Aorta (tissue), 5 donors: ENCODE measurements at regions not wholly inside any gene's neighbourhood (a gene's known extent, or its start where the extent isn't known, plus 50 kb on each side); places are given as distances from the start of the nearest gene placed in this dataset.

Source experiments
- ATAC-seq: fragments of 200-7000 bp; cut with Tn5 transposase; one replicate; pipeline ENCODE4 v1.9.1; 2022; ENCODE audit warnings: moderate library complexity; ENCODE audit not compliant: low FRiP score
- DNase-seq, 2 donors: peaks; one replicate each; pipeline ENCODE4 v3.0.0-alpha.2; 2020
- H3K27ac ChIP-seq, 2 donors: one replicate each; pipeline ENCODE4 v1.5.1; 2013; ENCODE audit warnings: low read length in 2 of 2, mild to moderate bottlenecking in 2 of 2, moderate library complexity in 2 of 2, control low read depth in 1 of 2, inconsistent platforms in 1 of 2, low read depth in 1 of 2
- H3K27me3 ChIP-seq, 2 donors: one replicate each; pipeline ENCODE4 v1.6.1; 2013; ENCODE audit warnings: control low read depth in 1 of 2, low read length in 1 of 2, mild to moderate bottlenecking in 1 of 2, moderate library complexity in 1 of 2; ENCODE audit not compliant: insufficient read depth in 2 of 2, control insufficient read depth in 1 of 2
- H3K36me3 ChIP-seq, 2 donors: one replicate each; pipeline ENCODE4 v1.6.1; 2013; ENCODE audit warnings: control low read depth in 1 of 2, low read length in 1 of 2, mild to moderate bottlenecking in 1 of 2; ENCODE audit not compliant: insufficient read depth in 2 of 2, control insufficient read depth in 1 of 2
- H3K4me1 ChIP-seq, 2 donors: one replicate each; pipeline ENCODE4 v1.6.1; 2013; ENCODE audit warnings: low read length in 2 of 2, control low read depth in 1 of 2, mild to moderate bottlenecking in 1 of 2, moderate library complexity in 1 of 2; ENCODE audit not compliant: insufficient read depth in 2 of 2, control insufficient read depth in 1 of 2
- H3K4me3 ChIP-seq, 2 donors: one replicate each; pipeline ENCODE4 v1.5.1; 2013; ENCODE audit warnings: low read length in 2 of 2, control low read depth in 1 of 2, mild to moderate bottlenecking in 1 of 2
- H3K9me3 ChIP-seq: one replicate; pipeline ENCODE4 v1.6.1; 2013; ENCODE audit warnings: mild to moderate bottlenecking, low read length; ENCODE audit not compliant: control insufficient read depth
- WGBS, 2 donors: extraction: QIAGEN DNeasy Blood & Tissue Kit; methylation state at CpG; one replicate each; pipeline ENCODE4 v1.1.7; 2013; 5-methylcytosine and 5-hydroxymethylcytosine counted together
- intact Hi-C, 2 donors: fragments of 100-400 bp; cut with DNase I; formaldehyde crosslinking; loops; one replicate each; pipeline versions ENCODE4 v1.14.2 to v1.15.0; 2022
- donor health status: healthy with polysubstance abuse.
- donor health status: Bipolar disorder and iron deficiency.
- donor health status: DM: no; HTN: no; CAD: no.
- donor health status: DM: no; HTN: no; CAD: no.
- donor health status: DM: yes; HTN: yes; CAD: no.

GRCh38 chr5:162288647-162289296 is 221.2 kb downstream of the GABRG2 start:
- Histone ChIP-seq H3K36me3 (no peaks in the 10 kb centered on the region), H3K4me3 (no peak overlapping the region), H3K9me3 (no peaks in the 10 kb centered on the region), H3K4me1 (peaks cover 0 to 3% of the 10 kb centered on the region in 2 donors), H3K27ac (no peak overlapping the region), H3K27me3 (no peaks in the 10 kb centered on the region)
- 31 to 38% methylated on average over 4 of the region's 4 CpGs for WGBS, 2 donors
- DNase-seq, result no peak
- intact Hi-C loops, result no loop called here
- no peak for ATAC-seq

- Histone ChIP-seq H3K4me3 (no peak overlapping the region), H3K27ac (no peak overlapping the region), H3K4me1 (peaks cover 0 to 3% of the 10 kb centered on the region in 2 donors), H3K27me3 (no peaks in the 10 kb centered on the region), H3K36me3 (no peaks in the 10 kb centered on the region), H3K9me3 (no peaks in the 10 kb centered on the region)
- intact Hi-C loops, result no loop called here
- no peak for DNase-seq
- WGBS, 2 donors, result 6 to 7% methylated on average over 2 of the region's 2 CpGs
- no peak for ATAC-seq
Observed at GRCh38 chr5:162289489-162289888, 221.9 kb downstream of the GABRG2 start.

GRCh38 chr5:162299793-162300192 is 232.2 kb downstream of the GABRG2 start:
- ATAC-seq (no peak), DNase-seq (no peak)
- no peaks in the 10 kb centered on the region for H3K27me3 ChIP-seq
- no peak overlapping the region for H3K27ac ChIP-seq
- H3K4me3 ChIP-seq, result no peak overlapping the region
- peaks cover 1% of the 10 kb centered on the region for H3K9me3 ChIP-seq
- WGBS, 2 donors, result 87 to 97% methylated on average over 2 of the region's 2 CpGs
- intact Hi-C loops, result no loop called here
- H3K36me3 ChIP-seq, result no peaks in the 10 kb centered on the region
- H3K4me1 ChIP-seq, result no peaks in the 10 kb centered on the region

GRCh38 chr5:162301356-162301755 is 233.8 kb downstream of the GABRG2 start:
- Histone ChIP-seq H3K9me3 (peaks cover 1% of the 10 kb centered on the region), H3K4me1 (no peaks in the 10 kb centered on the region), H3K4me3 (no peak overlapping the region), H3K27ac (no peak overlapping the region), H3K36me3 (no peaks in the 10 kb centered on the region), H3K27me3 (no peaks in the 10 kb centered on the region)
- intact Hi-C loops, result no loop called here
- DNase-seq, result no peak
- no peak for ATAC-seq

DNA sequence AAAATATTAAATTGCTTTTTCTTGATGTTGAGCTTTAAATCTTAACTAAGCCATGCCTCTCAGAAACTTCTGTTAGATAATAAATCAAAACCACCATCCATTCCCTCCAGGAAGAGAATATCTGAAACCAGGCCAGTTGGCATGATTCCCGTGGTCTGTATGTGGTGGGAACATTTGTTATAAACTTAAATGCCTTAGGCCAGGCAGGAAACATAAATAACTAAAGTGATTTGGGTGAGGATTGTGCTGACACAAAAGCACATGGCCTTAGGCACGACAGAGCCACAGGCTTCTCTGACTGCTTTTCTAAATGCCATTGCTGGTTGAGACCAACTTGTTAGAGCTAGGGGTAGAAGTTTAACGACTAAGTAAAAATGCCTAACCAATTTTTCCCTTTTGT is 255.9 kb downstream of the GABRG2 start:
- no peaks in the 10 kb centered on the region for H3K4me1 ChIP-seq
- H3K36me3 ChIP-seq, result no peaks in the 10 kb centered on the region
- H3K4me3 ChIP-seq, result no peak overlapping the region
- WGBS, 2 donors, result 12 to 15% methylated on average over 3 of the region's 3 CpGs
- DNase-seq (no peak), ATAC-seq (no peak)
- intact Hi-C loops, result no loop called here
- H3K27me3 ChIP-seq, result no peaks in the 10 kb centered on the region
- peaks cover 3% of the 10 kb centered on the region for H3K9me3 ChIP-seq
- H3K27ac ChIP-seq, result no peak overlapping the region

DNA sequence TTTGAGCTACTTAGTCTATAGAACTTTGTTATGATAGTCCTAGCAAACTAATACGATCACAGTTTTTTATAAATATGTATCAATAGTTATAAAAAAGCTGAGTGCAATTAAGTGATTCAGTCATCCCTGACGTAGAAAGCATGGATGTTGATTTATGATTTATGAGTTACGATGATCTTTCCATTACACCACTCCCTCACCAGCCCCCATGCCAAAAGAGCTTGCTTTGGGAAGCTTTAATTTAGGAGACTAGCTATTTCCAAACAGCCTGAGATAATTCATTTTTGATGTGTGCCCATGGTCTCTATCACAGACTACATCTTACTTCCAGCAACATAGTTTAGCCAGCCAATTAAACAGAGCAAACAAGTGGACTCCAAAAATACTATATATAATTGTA is 256.8 kb downstream of the GABRG2 start:
- H3K4me3 ChIP-seq, result no peak overlapping the region
- WGBS, 2 donors, result 42 to 45% methylated on average over 3 of the region's 3 CpGs
- no peaks in the 10 kb centered on the region for H3K36me3 ChIP-seq
- no peaks in the 10 kb centered on the region for H3K27me3 ChIP-seq
- DNase-seq (no peak), ATAC-seq (no peak)
- H3K4me1 ChIP-seq, result no peaks in the 10 kb centered on the region
- no peaks in the 10 kb centered on the region for H3K9me3 ChIP-seq
- H3K27ac ChIP-seq, result no peak overlapping the region
- intact Hi-C loops, result no loop called here

- Histone ChIP-seq H3K9me3 (no peaks in the 10 kb centered on the region), H3K4me3 (no peak overlapping the region), H3K4me1 (no peaks in the 10 kb centered on the region), H3K36me3 (no peaks in the 10 kb centered on the region), H3K27me3 (no peaks in the 10 kb centered on the region), H3K27ac (no peak overlapping the region)
- WGBS, 2 donors, result 5 to 8% methylated on average over 3 of the region's 3 CpGs
- intact Hi-C loops, result no loop called here
- DNase-seq (no peak), ATAC-seq (peak; percentile 33)
Observed at GRCh38 chr5:162325143-162325727, 257.7 kb downstream of the GABRG2 start.

DNA sequence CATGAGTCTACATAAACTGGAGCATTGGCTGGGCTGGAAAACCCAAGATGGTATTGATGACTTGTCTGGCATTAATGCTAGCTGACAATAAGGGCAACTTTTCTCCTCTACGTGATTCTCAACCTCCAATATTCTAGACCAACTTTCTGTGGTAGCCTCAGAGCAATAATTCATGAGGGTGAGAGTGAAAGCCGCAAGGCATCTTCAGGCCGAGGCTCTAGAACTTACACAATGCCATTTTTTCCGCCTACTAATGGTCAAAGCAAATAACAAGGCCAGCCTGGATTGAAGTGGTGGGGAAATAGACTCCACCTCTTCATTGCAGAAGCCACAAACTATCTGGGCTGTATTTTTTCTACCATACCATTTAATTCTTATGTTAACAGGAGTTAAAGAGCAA is 267.4 kb downstream of the GABRG2 start:
- H3K36me3 ChIP-seq, result no peaks in the 10 kb centered on the region
- 86 to 88% methylated on average over 4 of the region's 4 CpGs for WGBS, 2 donors
- ATAC-seq, result no peak
- H3K27me3 ChIP-seq, result no peaks in the 10 kb centered on the region
- no peaks in the 10 kb centered on the region for H3K4me1 ChIP-seq
- no peak overlapping the region for H3K4me3 ChIP-seq
- no peak for DNase-seq
- no peak overlapping the region for H3K27ac ChIP-seq
- intact Hi-C loops, result no loop called here
- H3K9me3 ChIP-seq, result no peaks in the 10 kb centered on the region

DNA sequence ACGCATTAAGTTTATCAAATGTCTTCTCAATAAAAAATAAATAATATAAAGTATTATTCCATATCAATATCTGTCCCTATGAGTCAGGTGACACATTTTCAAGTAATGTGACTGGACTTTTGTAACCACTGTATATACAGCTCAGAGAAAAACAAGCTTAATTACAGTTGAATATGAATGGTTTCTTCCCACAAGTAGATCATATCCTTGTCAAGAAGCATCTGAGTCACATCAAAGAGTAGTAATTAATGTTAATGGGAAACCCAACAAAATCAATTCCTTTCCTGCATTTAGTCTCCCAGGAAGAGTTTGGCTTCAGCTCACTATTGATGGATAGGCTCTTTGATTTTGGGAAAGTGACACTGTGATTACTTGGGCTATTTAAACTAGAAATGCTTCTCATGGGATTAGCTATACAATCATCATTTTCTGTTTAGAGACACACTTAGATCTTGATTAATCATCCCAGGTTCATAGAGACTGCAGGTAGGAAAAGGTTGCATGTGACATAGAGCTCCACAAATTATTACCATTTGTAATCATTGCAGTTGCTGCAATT is 292.9 kb downstream of the GABRG2 start:
- no peaks in the 10 kb centered on the region for H3K36me3 ChIP-seq
- ATAC-seq, result no peak
- intact Hi-C loops, result no loop called here
- H3K9me3 ChIP-seq, result no peaks in the 10 kb centered on the region
- H3K4me1 ChIP-seq, result no peaks in the 10 kb centered on the region
- H3K4me3 ChIP-seq, result no peak overlapping the region
- no peaks in the 10 kb centered on the region for H3K27me3 ChIP-seq
- H3K27ac ChIP-seq, result no peak overlapping the region
- DNase-seq, result no peak
- 2 to 95% methylated on average over 1 of the region's 1 CpG for WGBS, 2 donors
